Stimulated activated CD4-positive, alpha-beta T cell treated with anti-CD3 and anti-CD28 coated beads, Interleukin-15, amount 100 ng/mL, for 48 hours (primary cell): ENCODE measurements at regions not wholly inside any gene's neighbourhood (a gene's known extent, or its start where the extent isn't known, plus 50 kb on each side); places are given as distances from the start of the nearest gene placed in this dataset.
A peak's percentile ranks its signal among the peaks of the same experiment; 100 is the strongest.
"Not testable (repeated sequence)": the region's sequence is repeated elsewhere in the genome, so short reads cannot be mapped to it uniquely, and the experiment has no call there.

Source experiments
- DNase-seq, 2 donors: peaks; one replicate each; pipeline ENCODE4 v3.0.0-alpha.2; 2020; ENCODE audit warnings: low read depth in 2 of 2

DNA sequence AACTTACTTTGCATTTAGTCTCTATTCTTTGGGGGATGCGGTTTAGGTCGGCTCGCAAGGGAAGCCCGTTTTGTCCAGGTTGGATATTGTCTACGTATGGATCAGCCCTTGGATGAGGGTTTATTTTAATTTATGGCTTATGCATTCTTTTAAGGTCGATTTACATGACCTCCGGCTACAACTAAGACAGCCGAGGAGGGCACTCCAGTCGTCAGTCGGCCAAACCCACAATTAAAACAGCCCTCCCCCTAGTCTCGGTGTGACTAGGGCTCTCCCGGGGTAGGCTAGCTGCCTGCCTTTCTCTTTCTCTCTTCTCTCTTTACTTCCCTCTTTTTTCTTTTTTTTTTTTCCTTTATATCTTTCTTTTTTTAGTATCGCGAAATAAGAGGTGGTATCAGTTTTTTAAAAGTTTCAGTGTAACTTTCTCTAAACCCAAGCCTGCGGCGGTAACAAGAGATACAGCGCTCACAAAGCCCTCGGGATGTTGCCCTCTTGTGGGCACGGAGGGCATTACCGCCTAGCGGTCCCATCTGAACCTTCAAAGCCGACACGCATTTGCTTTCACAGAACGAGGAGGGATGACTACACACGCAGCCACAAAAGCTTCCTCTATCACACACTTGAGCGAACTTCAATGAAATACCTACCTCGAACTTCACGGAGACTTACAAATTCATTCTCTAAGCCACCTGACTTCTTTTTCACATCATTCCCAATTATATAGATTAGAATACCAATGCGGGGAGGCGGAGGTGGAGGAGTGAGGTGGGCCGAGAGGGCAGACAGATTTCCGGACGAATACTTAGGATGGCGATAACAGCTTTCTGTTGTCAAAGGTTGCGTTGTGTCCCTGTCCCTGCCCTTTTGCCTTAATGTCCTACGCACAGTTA, 132.3 kb upstream of the C11orf58 start:
- peak; percentile 76 for DNase-seq

DNA sequence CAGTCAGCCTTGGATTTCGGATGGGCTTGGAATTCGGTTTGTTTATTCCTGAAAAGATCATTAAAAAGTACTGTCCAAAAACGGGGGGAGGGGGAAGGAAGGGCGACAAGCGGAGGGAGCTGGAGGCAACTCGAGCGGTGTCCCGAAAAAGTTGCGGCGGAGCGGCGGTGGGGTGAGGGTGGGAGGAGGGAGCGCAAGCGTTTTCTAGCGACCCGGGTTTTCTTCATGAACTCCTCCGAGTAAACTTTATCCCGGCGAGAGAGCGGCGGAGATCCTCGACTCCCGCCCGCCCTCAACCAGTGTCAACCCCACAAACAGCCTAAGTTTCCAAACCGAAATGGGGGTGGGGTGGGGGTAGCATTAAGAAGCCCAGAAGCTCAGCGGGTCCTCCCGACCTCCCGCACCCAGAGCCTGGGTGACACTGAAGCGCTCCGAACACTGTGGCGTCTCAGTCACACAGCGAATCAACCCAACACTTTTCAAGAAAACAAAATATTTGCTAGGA, 133.0 kb upstream of the C11orf58 start:
- DNase-seq, result no peak

GRCh38 chr11:16604794-16605388, 133.6 kb upstream of the C11orf58 start:
- no peak for DNase-seq

DNA sequence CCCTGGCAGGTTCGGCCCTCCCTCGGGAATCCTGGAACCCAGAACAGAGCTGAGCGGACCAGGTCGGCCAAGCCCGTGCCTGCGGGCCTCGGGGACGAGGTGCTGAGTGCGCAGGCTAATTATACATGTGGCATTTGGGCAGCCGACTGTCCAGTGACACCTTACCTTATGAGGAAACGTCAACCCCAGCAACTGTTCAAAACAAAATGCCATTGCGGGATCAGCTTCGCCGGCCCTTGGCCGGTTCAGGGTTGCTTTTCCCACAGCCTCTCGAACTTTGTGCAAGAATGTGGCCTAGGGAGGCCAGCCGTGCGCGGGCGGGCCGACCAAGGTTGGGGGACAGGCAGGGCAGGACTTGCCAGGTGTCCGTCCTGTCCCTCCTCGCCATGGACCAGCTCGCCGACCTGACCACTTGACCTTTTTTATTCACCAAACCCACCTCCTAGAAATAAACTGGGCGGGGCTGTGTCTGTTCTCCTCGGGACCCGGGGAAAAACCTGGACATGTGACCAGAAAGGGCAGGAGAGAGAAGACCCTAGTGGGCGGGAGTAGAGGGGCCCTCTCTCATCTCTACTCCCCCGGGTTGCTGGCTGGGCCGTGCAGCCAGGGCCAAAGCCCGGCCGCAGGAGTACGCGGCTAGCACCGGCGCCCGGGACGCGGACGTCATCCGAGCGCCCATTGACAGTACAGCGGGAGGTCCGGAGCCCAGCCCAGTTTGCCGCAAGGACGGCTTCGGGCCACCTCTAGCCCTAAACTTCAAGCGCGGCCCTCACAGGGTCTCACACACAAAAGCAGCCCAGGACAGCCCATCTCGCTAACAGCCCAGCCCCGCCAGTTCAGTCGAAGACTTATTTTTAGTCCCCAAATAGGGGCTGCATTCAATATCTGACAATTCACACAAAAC, 134.3 kb upstream of the C11orf58 start:
- no peak for DNase-seq

DNA sequence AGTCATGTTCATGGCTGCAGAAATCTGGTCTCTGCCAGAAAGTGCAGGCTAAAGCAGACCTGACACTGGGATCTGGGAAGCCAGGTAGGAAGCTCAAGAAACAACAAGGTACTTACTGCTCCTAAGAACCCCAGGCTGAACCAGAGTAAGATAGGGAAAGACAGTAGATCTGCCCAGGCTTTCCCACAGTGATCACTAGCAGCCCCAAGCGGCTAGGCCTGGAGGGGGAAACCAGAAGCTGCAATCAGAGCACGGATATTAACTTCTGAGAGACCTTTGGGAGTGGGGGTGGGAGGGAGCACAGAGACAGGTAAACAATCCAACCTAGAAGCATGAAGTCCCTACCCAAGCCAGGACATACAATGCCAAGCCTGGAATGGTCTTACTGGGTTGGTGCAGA, 135.2 kb upstream of the C11orf58 start:
- DNase-seq, result no peak

GRCh38 chr11:16598906-16599305, 139.5 kb upstream of the C11orf58 start:
- DNase-seq, result no peak

DNA sequence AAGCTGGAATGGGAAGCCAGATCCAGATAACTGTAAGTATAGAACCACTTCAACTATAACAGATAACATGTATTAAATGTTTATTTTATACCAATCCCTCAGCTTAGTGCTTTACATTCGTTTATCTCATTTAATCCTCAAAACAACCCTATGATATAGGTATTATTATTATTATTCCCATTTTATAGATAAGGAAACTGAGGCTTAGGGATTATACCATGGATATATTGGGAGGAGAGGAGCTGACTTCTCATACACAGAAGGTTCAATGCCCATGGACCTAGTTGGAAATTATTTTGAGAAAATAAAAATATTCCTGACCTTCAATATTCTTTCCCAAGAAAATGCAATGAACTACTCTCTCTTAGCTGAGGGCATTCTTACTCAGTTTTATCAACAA, 140.4 kb upstream of the C11orf58 start:
- DNase-seq, result no peak

DNA sequence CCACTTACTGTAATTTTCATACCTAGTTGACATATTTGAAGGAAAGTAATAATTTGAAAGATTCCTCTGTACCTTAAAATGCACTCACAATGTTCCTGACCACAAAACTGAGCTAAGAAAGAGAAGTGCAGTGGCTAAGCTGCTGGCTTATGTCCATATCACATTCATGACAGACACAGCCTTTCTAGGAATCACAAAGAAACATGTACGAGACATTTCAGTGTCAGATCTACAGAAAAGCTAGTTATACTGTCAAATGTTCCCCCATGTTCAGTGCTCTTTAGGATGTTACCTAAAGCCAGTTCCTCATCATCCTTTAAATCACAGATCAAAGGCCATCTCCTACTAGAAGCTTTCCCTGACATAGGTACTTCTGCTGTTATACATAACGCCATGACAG, 142.2 kb upstream of the C11orf58 start:
- DNase-seq, result no peak

DNA sequence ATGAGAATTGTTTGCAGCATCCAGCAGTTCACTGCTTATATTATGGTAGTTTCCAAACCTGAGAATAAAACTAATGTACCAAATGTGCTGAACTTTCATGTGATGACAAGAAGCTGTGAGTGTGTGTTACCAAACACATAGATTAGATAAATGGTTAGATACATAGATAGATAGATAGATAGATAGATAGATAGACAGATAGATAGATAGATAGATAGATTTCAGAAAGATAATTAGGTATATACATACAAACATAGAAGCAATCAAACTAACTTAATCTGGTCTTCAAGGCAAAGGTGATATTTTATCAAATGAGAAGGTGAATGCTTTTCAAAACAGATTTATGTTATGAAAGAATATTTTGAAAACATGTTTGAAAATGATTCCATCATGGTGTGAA, 147.3 kb upstream of the C11orf58 start:
- DNase-seq, result no peak

- DNase-seq, result no peak
Observed at GRCh38 chr11:16587670-16588069, 150.8 kb upstream of the C11orf58 start.

DNA sequence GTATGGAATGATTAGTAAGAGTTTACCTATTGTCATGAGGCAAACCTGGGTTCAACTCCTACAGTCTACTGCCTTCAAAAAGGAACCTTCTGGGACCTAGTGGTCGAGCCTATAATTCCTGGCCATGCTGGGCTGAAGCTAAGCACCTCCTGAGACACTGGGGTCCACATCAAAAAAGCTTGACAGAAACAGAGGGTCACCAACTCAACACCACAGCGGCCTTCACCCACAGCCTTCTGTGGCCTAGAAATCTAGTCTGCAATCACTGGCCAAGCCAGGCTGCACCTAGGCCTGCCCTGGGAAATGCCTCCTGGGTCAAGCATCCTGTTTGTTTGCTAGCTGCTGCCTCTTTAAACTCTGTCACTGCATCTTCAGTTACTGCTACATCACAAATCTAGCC, 153.9 kb upstream of the C11orf58 start:
- DNase-seq, result no peak

DNA sequence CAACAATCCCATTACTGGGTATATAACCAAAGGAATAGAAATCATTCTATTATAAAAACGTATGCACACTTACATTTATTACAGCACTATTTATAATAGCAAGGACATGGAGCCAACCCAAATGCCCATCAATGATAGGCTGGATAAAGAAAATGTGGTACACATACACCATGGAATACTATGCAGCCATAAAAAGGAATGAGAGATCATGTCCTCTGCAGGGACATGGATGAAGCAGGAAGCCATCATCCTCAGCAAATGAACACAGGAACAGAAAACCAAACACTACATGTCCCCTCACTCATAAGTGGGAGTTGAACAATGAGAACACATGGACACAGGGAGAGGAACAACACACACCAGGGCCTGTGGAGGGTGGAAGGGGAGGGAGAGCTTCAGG, 157.4 kb upstream of the C11orf58 start:
- not testable (repeated sequence) for DNase-seq

- DNase-seq, result no peak
Observed at GRCh38 chr11:16577490-16577889, 161.0 kb upstream of the C11orf58 start.

GRCh38 chr11:16574889-16575288, 163.6 kb upstream of the C11orf58 start:
- DNase-seq, result not testable (repeated sequence)

GRCh38 chr11:16572945-16573344, 165.5 kb upstream of the C11orf58 start:
- DNase-seq, result no peak

- DNase-seq, result no peak
Observed at GRCh38 chr11:16561150-16561549, 177.3 kb upstream of the C11orf58 start.

- no peak for DNase-seq
Observed at GRCh38 chr11:16558494-16558893, 180.0 kb upstream of the C11orf58 start.

- no peak for DNase-seq
Observed at GRCh38 chr11:16555956-16556355, 182.5 kb upstream of the C11orf58 start.

- no peak for DNase-seq
Observed at GRCh38 chr11:16554361-16554760, 184.1 kb upstream of the C11orf58 start.

- no peak for DNase-seq
Observed at GRCh38 chr11:16547879-16548278, 190.6 kb upstream of the C11orf58 start.

DNA sequence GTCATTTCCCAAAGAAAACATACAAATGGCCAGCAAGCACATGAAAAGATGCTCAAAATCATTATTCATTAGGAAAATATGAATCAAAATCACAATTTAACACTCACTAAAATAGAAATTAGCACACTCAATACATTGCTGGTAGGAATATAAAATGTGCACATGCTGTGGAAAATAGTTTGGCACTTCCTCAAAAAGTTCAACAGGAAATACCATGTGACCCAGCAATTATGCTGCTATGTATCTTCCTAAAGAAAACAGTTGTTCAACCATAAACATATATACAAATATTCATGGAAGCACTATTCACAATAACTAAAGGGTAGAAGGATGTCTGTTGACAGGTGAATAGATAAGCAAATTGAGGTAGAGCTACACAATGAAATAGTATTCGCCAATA, 187.3 kb upstream of the SOX6 start:
- no peak for DNase-seq

DNA sequence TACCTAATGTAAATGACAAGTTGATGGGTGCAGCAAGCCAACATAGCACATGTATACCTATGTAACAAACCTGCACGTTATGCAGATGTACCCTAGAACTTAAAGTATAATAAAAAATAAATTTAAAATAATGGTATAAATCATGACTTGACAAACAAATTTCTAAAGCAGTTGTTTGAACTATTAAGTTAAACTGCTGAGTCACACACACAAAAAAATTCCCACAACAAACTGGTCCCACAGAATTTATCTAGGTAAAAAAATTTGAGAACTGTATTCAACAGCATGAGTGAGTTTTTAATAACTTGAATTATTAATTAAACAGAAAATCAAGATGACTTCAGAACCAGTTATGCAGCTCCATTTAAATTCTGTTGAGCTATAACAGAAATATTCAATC, 186.0 kb upstream of the SOX6 start:
- no peak for DNase-seq
